ENCODE measurements at regions not wholly inside any gene's neighbourhood (a gene's known extent, or its start where the extent isn't known, plus 50 kb on each side); places are given as distances from the start of the nearest gene placed in this dataset.

GRCh38 chr5:97542469-97542868 lies 359.4 kb upstream of the RIOK2 start:
- H3K27ac Mint-ChIP-seq = no peak overlapping the region
- no peaks in the 10 kb centered on the region for H3K9me3 Mint-ChIP-seq (ENCODE audit: insufficient read depth)
- H3K79me2 ChIP-seq (ENCODE audit: control insufficient read depth, insufficient read depth, low read length) = no peaks in the 10 kb centered on the region
- ATAC-seq (ENCODE audit: low read depth) (no peak), DNase-seq (no peak)
- intact Hi-C loops (cut with micrococcal nuclease) = no loop called here
- no peak overlapping the region for H3K27ac ChIP-seq (ENCODE audit: low read length in 2 of 2)
- H3K9me3 ChIP-seq (ENCODE audit: control extremely low read depth in 1 of 3, control insufficient read depth in 2 of 3, insufficient read depth in 1 of 3, low read length in 2 of 3) = peaks cover 0 to 10% (median 0%) of the 10 kb centered on the region in 3 donors
- POLR2A ChIA-PET = no interaction called here
- no peaks in the 10 kb centered on the region for H3K4me1 ChIP-seq (ENCODE audit: control insufficient read depth in 2 of 2, insufficient read depth in 2 of 2, low read length in 2 of 2)
- H3K36me3 ChIP-seq (replicated peaks in 1 of 2; ENCODE audit: control extremely low read depth in 1 of 2, control insufficient read depth in 1 of 2, extremely low read depth in 1 of 2, insufficient read depth in 2 of 2, low read length in 1 of 2) = no peaks in the 10 kb centered on the region
- no peak overlapping the region for H3K4me3 Mint-ChIP-seq
- H2AFZ ChIP-seq (ENCODE audit: insufficient read depth, low read depth, low read length, poor library complexity, severe bottlenecking) = no peak overlapping the region
- H4K20me1 ChIP-seq (ENCODE audit: control insufficient read depth, insufficient read depth, low read length, poor library complexity, severe bottlenecking) = no peaks in the 10 kb centered on the region
- H3K27me3 Mint-ChIP-seq = no peaks in the 10 kb centered on the region
- no peak overlapping the region for H3K9ac ChIP-seq (ENCODE audit: low read length)
- no CpG with 5 or more reads among the region's 1 CpG for WGBS (ENCODE audit: insufficient coverage)
- H3K4me3 ChIP-seq (ENCODE audit: control extremely low read depth in 1 of 5, extremely low read depth in 1 of 5, insufficient read depth in 1 of 5, low read depth in 2 of 5, low read length in 4 of 5) = no peak overlapping the region
- no peaks in the 10 kb centered on the region for H3K27me3 ChIP-seq (replicated peaks in 1 of 4; ENCODE audit: control extremely low read depth in 1 of 4, control insufficient read depth in 3 of 4, insufficient read depth in 4 of 4, low read length in 3 of 4)
- peaks cover 2% of the 10 kb centered on the region for H3K4me1 Mint-ChIP-seq
- CTCF ChIA-PET = no interaction called here
- TF ChIP-seq CTCF (IDR thresholded peaks at IDR 0.05) (no peak), EZH2 (IDR thresholded peaks at IDR 0.05; ENCODE audit: borderline replicate concordance, insufficient read depth, low read depth, low read length, poor library complexity, severe bottlenecking) (no peak)
- no peak overlapping the region for H3K4me2 ChIP-seq (replicated peaks; ENCODE audit: low read depth, low read length, poor library complexity, severe bottlenecking)

DNA sequence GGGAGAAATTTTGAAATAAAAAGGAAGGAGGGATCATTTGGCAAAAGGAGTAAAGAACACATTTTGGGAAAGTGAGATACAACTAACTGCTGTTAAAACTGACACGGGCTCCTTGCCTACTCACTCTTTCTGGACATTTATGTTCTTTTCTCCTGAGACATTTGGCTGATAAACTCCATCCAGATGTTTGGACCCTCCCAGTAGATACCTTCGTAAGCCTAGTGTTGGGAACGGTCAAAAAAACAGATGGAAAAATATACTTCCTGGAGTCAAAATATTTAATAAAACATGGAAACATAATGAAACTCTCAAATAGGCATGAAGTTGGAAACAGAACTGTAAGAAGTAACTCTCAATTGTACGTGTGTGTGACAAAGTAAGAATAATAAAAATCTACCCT lies 360.1 kb upstream of the RIOK2 start:
- Histone ChIP-seq H2AFZ (ENCODE audit: insufficient read depth, low read depth, low read length, poor library complexity, severe bottlenecking) (no peak overlapping the region), H3K4me3 (ENCODE audit: control extremely low read depth in 1 of 5, extremely low read depth in 1 of 5, insufficient read depth in 1 of 5, low read depth in 2 of 5, low read length in 4 of 5) (no peak overlapping the region), H3K27me3 (replicated peaks in 1 of 4; ENCODE audit: control extremely low read depth in 1 of 4, control insufficient read depth in 3 of 4, insufficient read depth in 4 of 4, low read length in 3 of 4) (no peaks in the 10 kb centered on the region), H3K4me1 (ENCODE audit: control insufficient read depth in 2 of 2, insufficient read depth in 2 of 2, low read length in 2 of 2) (peaks cover 2% of the 10 kb centered on the region in 2 donors), H3K4me2 (replicated peaks; ENCODE audit: low read depth, low read length, poor library complexity, severe bottlenecking) (no peak overlapping the region), H3K79me2 (ENCODE audit: control insufficient read depth, insufficient read depth, low read length) (no peaks in the 10 kb centered on the region), H3K9me3 (ENCODE audit: control extremely low read depth in 1 of 3, control insufficient read depth in 2 of 3, insufficient read depth in 1 of 3, low read length in 2 of 3) (peaks cover 0 to 10% (median 0%) of the 10 kb centered on the region in 3 donors), H3K27ac (ENCODE audit: low read length in 2 of 2) (no peak overlapping the region), H3K36me3 (replicated peaks in 1 of 2; ENCODE audit: control extremely low read depth in 1 of 2, control insufficient read depth in 1 of 2, extremely low read depth in 1 of 2, insufficient read depth in 2 of 2, low read length in 1 of 2) (no peaks in the 10 kb centered on the region), H4K20me1 (ENCODE audit: control insufficient read depth, insufficient read depth, low read length, poor library complexity, severe bottlenecking) (no peaks in the 10 kb centered on the region), H3K9ac (ENCODE audit: low read length) (no peak overlapping the region)
- ChIA-PET POLR2A (no interaction called here), CTCF (no interaction called here)
- Mint-ChIP-seq H3K4me3 (no peak overlapping the region), H3K4me1 (peaks cover 5% of the 10 kb centered on the region), H3K27me3 (no peaks in the 10 kb centered on the region), H3K9me3 (ENCODE audit: insufficient read depth) (no peaks in the 10 kb centered on the region), H3K27ac (no peak overlapping the region)
- ATAC-seq (ENCODE audit: low read depth) (no peak), DNase-seq (no peak)
- WGBS (ENCODE audit: insufficient coverage) = no CpG with 5 or more reads among the region's 4 CpGs
- intact Hi-C loops (cut with micrococcal nuclease) = no loop called here
- TF ChIP-seq EZH2 (IDR thresholded peaks at IDR 0.05; ENCODE audit: borderline replicate concordance, insufficient read depth, low read depth, low read length, poor library complexity, severe bottlenecking) = no peak
- TF ChIP-seq CTCF (IDR thresholded peaks at IDR 0.05) = no peak
